PC-3 (cell line): ENCODE measurements at regions not wholly inside any gene's neighbourhood (a gene's known extent, or its start where the extent isn't known, plus 50 kb on each side); places are given as distances from the start of the nearest gene placed in this dataset.

ENCODE experiments used
- ATAC-seq: fragments of 200-7000 bp; cut with Tn5 transposase; 2 replicates; pipeline ENCODE4 v1.9.1; 2020; ENCODE audit warnings: mild to moderate bottlenecking, moderate library complexity
- BruUV-seq: library from RNA; stranded (reverse); fragments of 400-500 nt; replicated peaks from 2 replicates; lab custom pipeline; 2021; lab: Mats Ljungman, UMichigan
- CTCF ChIA-PET: fragments of 300-600 bp; sonication (Branson Sonifier 250); formaldehyde crosslinking; loops from one replicate; lab custom pipeline; 2022; ENCODE audit warnings: antibody characterized with exemption; lab: Charles Lee
- POLR2A ChIA-PET: fragments of 300-600 bp; sonication (Branson Sonifier 250); formaldehyde crosslinking; loops from one replicate; lab custom pipeline; 2022; ENCODE audit warnings: antibody characterized with exemption; ENCODE audit not compliant: unreplicated experiment; lab: Charles Lee
- DNase-seq: peaks from one replicate; pipeline ENCODE4 v3.0.0-alpha.2; 2015
- H2AFZ ChIP-seq: fragments of 300-600 bp; sonication (generic); 2 replicates; pipeline ENCODE4 v1.6.0; 2016; ENCODE audit warnings: antibody characterized with exemption, low read length
- H3F3A ChIP-seq: fragments of 300-600 bp; sonication (generic); one replicate; pipeline ENCODE4 v1.6.0; 2017; ENCODE audit warnings: antibody characterized with exemption, low read length, control low read depth, mild to moderate bottlenecking; ENCODE audit not compliant: unreplicated experiment
- H3K27ac ChIP-seq: fragments of 300-600 bp; sonication (generic); 2 replicates; pipeline ENCODE4 v1.5.1; 2016; ENCODE audit warnings: mild to moderate bottlenecking, low read length
- H3K27me3 ChIP-seq: fragments of 300-600 bp; sonication (generic); 2 replicates; pipeline ENCODE4 v1.6.1; 2016; ENCODE audit warnings: low read length, mixed read lengths
- H3K36me3 ChIP-seq: fragments of 300-600 bp; sonication (generic); 2 replicates; pipeline ENCODE4 v1.6.1; 2016; ENCODE audit warnings: low read depth, mixed run types, low read length, mixed read lengths
- H3K4me1 ChIP-seq: fragments of 300-600 bp; sonication (generic); 2 replicates; pipeline ENCODE4 v1.5.1; 2016; ENCODE audit warnings: low read length; ENCODE audit not compliant: insufficient read depth
- H3K4me2 ChIP-seq: fragments of 300-600 bp; sonication (generic); 2 replicates; pipeline ENCODE4 v1.6.0; 2016; ENCODE audit warnings: low read length
- H3K4me3 ChIP-seq: fragments of 300-600 bp; sonication (generic); 2 replicates; pipeline ENCODE4 v1.5.1; 2016; ENCODE audit warnings: mild to moderate bottlenecking, low read length, mixed read lengths
- H3K79me2 ChIP-seq: fragments of 300-600 bp; sonication (generic); 2 replicates; pipeline ENCODE4 v1.6.1; 2017; ENCODE audit warnings: low read length, mixed read lengths
- H3K9ac ChIP-seq: fragments of 300-600 bp; sonication (generic); 2 replicates; pipeline ENCODE4 v1.6.0; 2016; ENCODE audit warnings: mild to moderate bottlenecking, low read length
- H3K9me2 ChIP-seq: fragments of 300-600 bp; sonication (generic); replicated peaks from 2 replicates; pipeline ENCODE4 v1.6.1; 2016; ENCODE audit warnings: mixed run types, low read length, mixed read lengths
- H3K9me3 ChIP-seq: fragments of 300-600 bp; sonication (generic); 2 replicates; pipeline ENCODE4 v1.6.1; 2016; ENCODE audit warnings: low read length, mixed read lengths
- H4K20me1 ChIP-seq: fragments of 300-600 bp; sonication (generic); 2 replicates; pipeline ENCODE4 v1.6.1; 2016; ENCODE audit warnings: low read length, mixed read lengths
- EZH2 ChIP-seq: fragments of 300-600 bp; sonication (generic); IDR thresholded peaks from one replicate; pipeline ENCODE4 v1.6.1; 2017; ENCODE audit warnings: antibody characterized with exemption, mild to moderate bottlenecking, low read length; ENCODE audit not compliant: unreplicated experiment
- EZH2phosphoT487 ChIP-seq: fragments of 300-600 bp; sonication (generic); IDR thresholded peaks from 2 replicates; pipeline ENCODE4 v1.6.1; 2018; ENCODE audit warnings: mild to moderate bottlenecking, antibody characterized with exemption, low read length, borderline replicate concordance
- intact Hi-C: fragments of 100-400 bp; cut with micrococcal nuclease; formaldehyde crosslinking; loops from 2 replicates; pipeline ENCODE4 v1.9.0; 2023
- TF ChIP-seq, protein P1 (sequence below): fragments of 300-600 bp; sonication (generic); conservative IDR thresholded peaks from 2 replicates; pipeline ENCODE4 v1.5.1; 2017; ENCODE audit warnings: antibody characterized with exemption, low read depth, mild to moderate bottlenecking, low read length

DNA sequence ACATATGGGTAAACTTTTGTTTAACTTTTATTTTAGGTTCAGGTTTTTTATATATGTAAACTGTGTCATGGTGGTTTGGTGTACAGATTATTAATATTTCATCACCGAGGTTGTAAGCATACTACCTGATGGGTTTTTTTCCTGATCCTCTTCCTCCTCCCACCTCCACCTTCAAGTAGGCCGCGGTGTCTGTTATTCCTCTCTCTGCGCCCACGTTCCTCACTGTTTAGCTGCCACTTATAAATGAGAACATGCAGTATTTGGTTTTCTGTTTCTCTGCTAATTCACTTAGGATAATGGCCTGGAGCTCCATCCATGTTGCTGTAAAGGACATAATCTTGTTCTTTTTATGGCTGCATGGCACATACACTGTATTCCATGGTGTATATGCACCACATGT lies 1000.0 kb upstream of the CELF2 start:
- Histone ChIP-seq H3K36me3 (no peaks in the 10 kb centered on the region), H3K4me3 (no peak overlapping the region), H4K20me1 (no peaks in the 10 kb centered on the region), H3K4me1 (no peaks in the 10 kb centered on the region), H3K27me3 (no peaks in the 10 kb centered on the region), H3K9me3 (no peaks in the 10 kb centered on the region), H3K9ac (no peak overlapping the region), H3F3A (no peaks in the 10 kb centered on the region), H3K9me2 (no peaks in the 10 kb centered on the region), H2AFZ (no peak overlapping the region), H3K27ac (no peak overlapping the region), H3K4me2 (no peak overlapping the region), H3K79me2 (no peaks in the 10 kb centered on the region)
- no TSS peak for BruUV-seq
- TF ChIP-seq, protein P1, sequence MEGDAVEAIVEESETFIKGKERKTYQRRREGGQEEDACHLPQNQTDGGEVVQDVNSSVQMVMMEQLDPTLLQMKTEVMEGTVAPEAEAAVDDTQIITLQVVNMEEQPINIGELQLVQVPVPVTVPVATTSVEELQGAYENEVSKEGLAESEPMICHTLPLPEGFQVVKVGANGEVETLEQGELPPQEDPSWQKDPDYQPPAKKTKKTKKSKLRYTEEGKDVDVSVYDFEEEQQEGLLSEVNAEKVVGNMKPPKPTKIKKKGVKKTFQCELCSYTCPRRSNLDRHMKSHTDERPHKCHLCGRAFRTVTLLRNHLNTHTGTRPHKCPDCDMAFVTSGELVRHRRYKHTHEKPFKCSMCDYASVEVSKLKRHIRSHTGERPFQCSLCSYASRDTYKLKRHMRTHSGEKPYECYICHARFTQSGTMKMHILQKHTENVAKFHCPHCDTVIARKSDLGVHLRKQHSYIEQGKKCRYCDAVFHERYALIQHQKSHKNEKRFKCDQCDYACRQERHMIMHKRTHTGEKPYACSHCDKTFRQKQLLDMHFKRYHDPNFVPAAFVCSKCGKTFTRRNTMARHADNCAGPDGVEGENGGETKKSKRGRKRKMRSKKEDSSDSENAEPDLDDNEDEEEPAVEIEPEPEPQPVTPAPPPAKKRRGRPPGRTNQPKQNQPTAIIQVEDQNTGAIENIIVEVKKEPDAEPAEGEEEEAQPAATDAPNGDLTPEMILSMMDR: no peak
- no peak for TF ChIP-seq EZH2phosphoT487
- no peak for TF ChIP-seq EZH2
- CTCF ChIA-PET: no interaction called here
- POLR2A ChIA-PET: no interaction called here
- intact Hi-C loops: no loop called here
- ATAC-seq: no peak
- DNase-seq: no peak

DNA sequence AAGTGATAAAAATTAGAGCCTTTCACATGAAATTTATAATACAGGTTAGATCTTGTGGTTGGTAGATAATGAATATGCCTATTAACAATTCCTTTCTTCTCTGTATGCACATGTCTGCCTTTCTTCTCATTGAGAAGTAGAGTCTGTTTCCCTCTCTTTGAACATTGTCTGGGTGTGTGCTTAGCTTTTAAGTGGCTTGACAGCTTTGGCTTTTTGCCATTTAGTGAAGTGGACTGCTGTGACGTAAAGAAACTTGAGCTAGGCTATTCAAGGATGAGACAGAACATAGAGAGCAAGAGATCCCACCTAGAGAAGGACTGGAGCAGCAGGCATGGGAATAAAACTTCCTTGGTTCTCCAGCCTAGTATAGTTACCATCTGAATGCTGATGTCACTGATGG lies 996.7 kb upstream of the CELF2 start:
- H3K79me2 ChIP-seq: no peaks in the 10 kb centered on the region
- no peak overlapping the region for H3K4me2 ChIP-seq
- no peaks in the 10 kb centered on the region for H3K36me3 ChIP-seq
- H3K4me3 ChIP-seq: no peak overlapping the region
- H3K9me3 ChIP-seq: no peaks in the 10 kb centered on the region
- DNase-seq (no peak), ATAC-seq (no peak)
- BruUV-seq: no TSS peak
- ChIA-PET POLR2A (no interaction called here), CTCF (no interaction called here)
- H3K4me1 ChIP-seq: no peaks in the 10 kb centered on the region
- H3F3A ChIP-seq: no peaks in the 10 kb centered on the region
- no peak overlapping the region for H3K9ac ChIP-seq
- TF ChIP-seq EZH2 (no peak), EZH2phosphoT487 (no peak)
- TF ChIP-seq, protein P1: no peak
- intact Hi-C loops: no loop called here
- H3K27ac ChIP-seq: no peak overlapping the region
- no peaks in the 10 kb centered on the region for H3K9me2 ChIP-seq
- H3K27me3 ChIP-seq: no peaks in the 10 kb centered on the region
- H4K20me1 ChIP-seq: no peaks in the 10 kb centered on the region
- H2AFZ ChIP-seq: no peak overlapping the region

DNA sequence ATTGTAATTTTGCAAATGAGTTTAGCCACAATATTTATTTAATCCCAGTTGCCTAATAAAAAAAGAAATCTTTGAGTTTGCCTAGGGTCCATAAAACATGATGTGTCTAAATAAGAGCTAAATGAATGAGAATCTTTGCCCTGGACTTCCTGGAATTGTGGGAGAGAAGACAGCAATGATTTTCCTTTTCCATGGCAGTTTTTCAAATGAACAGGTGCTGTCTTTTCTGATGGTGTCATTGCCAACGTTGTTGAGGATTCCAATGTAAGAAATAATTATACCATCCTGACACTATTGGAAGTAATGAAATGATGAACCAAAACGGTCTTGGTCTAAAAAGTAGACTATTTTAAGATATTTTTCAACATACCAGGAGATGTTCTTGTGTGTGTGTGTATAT lies 984.7 kb upstream of the CELF2 start:
- H4K20me1 ChIP-seq: no peaks in the 10 kb centered on the region
- TF ChIP-seq, protein P1: no peak
- no peak for TF ChIP-seq EZH2phosphoT487
- no peak for TF ChIP-seq EZH2
- no peaks in the 10 kb centered on the region for H3K27me3 ChIP-seq
- H3K4me1 ChIP-seq: no peaks in the 10 kb centered on the region
- no peaks in the 10 kb centered on the region for H3F3A ChIP-seq
- no peak for DNase-seq
- H3K9ac ChIP-seq: no peak overlapping the region
- ATAC-seq: no peak
- no peaks in the 10 kb centered on the region for H3K9me3 ChIP-seq
- no peak overlapping the region for H3K27ac ChIP-seq
- no peaks in the 10 kb centered on the region for H3K9me2 ChIP-seq
- H2AFZ ChIP-seq: no peak overlapping the region
- CTCF ChIA-PET: no interaction called here
- no TSS peak for BruUV-seq
- H3K4me2 ChIP-seq: no peak overlapping the region
- H3K4me3 ChIP-seq: no peak overlapping the region
- H3K36me3 ChIP-seq: no peaks in the 10 kb centered on the region
- intact Hi-C loops: no loop called here
- H3K79me2 ChIP-seq: no peaks in the 10 kb centered on the region
- POLR2A ChIA-PET: no interaction called here
